HG03045 (cell line): ENCODE measurements at regions not wholly inside any gene's neighbourhood (a gene's known extent, or its start where the extent isn't known, plus 50 kb on each side); places are given as distances from the start of the nearest gene placed in this dataset.
"Not testable (repeated sequence)": the region's sequence is repeated elsewhere in the genome, so short reads cannot be mapped to it uniquely, and the experiment has no call there.

ENCODE experiments used
- ATAC-seq: cut with Tn5 transposase; IDR thresholded peaks from one replicate; pipeline ENCODE4 v1.9.1; 2021; ENCODE audit warnings: mild to moderate bottlenecking, moderate library complexity; ENCODE audit not compliant: unreplicated experiment

GRCh38 chr6:134446896-134447295 lies 129.0 kb upstream of the SGK1 start:
- no peak for ATAC-seq

DNA sequence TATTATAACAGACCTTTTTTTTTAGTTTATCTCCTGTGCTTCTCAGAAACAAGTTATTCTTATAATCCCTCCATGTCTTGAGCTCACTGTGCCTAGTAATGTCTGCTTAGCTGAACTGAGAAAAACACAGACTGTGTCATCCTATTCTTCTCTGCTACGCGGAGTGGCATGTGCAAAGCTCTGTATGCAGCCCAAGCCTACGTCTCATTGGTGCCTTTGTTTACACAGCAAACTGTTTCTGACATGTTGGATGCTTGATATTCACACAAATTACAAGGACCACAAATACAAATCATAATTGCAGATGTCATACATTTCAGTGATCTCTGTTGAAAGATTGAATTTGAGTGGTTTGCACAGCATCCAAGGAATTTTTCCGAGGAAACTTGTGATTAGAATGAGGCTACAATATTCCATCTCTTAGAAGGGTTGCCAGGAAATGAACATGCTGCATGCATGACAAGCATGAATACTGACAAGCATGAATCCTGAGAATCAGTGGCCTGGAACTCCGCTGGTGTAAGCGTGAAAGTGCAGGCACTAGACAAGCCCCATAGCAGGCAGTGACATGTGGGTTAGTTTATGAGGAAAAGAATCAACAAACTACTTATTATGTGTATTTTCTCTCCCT lies 128.4 kb upstream of the SGK1 start:
- no peak for ATAC-seq

DNA sequence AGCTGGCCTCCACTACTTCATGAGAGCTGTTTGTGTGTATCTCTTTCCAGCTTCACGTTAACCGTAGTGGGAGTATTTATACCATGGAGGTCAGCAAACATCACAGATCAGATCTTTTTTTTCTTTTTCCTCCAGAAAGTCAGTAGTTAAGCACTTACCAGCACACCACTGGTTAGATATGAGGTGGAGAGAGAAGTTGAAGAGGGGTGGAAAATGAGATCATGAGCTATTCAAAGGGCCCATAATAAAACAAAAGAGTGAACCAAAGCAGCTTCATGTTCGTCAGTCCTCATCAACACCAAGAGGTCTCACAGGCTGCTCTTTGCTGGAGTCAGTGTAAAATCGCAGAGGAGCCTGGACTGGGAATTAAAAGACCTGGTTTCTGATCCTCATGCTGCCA lies 125.1 kb upstream of the SGK1 start:
- no peak for ATAC-seq

- ATAC-seq: no peak
These were observed 124.2 kb upstream of the SGK1 start for GRCh38 chr6:134442073-134442472.

DNA sequence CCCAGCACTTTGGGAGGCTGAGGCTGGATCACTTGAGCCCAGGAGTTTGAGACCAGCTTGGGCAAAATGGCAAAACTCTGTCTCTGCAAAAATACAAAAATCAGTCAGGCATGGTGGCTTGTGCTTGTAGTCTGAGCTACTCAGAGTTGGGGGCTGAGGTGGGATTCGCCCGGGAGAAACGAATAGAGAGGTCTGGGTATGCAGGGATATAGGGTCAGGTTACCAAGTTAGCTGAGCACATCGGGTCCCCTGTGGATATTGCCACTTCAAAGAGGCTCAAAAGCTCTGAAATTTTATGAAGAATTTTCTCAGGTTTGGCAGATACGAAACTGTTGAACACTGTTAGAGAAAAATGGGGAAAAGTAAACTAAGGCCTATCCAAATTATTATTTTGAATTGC lies 120.9 kb upstream of the SGK1 start:
- ATAC-seq: no peak

- peak; percentile 42 for ATAC-seq
These were observed 119.5 kb upstream of the SGK1 start for GRCh38 chr6:134437376-134437775.

DNA sequence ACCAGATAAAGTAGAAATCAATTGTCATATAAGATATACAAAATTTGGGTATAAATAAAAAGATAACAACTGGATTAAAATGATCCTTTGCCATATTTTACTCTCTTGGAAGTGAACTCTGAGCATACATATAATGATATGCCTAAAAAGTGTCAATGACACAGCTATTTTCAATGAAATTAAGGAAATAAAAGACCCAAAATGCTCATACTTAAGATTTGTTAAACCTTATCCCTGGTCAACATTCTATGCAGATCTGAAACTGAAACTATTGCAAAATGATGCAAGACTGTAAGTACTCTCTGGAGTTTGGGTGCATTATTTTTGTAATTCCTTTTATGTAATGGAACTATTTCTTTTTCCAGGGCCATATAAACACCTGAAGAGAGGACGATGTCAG lies 119.0 kb upstream of the SGK1 start:
- no peak for ATAC-seq

DNA sequence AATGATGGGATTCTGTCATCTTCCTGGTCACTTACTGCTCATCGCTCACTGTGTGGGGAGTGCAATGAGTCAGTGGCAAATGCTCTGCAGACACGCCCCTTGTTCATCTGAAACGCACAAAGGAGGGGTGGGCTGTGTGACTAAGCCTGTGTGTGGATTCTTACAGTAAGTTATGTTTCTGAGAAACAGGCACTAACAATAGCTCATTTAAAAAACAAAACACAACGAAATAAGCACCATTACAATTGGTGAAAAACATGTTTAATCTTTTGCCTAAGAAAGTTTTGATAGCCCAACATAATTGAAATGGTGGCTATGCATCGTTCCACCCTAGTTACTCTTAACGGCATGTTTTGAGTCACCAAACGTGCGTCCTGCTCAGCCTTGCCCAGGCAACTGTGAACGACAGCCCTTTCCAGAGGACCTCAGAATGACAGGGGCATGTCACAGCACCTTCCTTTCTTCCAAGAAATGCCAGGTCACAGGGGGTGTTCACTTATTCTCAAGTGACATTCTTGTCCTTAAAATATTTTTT lies 118.4 kb upstream of the SGK1 start:
- peak; percentile 90 for ATAC-seq

- ATAC-seq: no peak
These were observed 117.9 kb upstream of the SGK1 start for GRCh38 chr6:134435814-134436280.

DNA sequence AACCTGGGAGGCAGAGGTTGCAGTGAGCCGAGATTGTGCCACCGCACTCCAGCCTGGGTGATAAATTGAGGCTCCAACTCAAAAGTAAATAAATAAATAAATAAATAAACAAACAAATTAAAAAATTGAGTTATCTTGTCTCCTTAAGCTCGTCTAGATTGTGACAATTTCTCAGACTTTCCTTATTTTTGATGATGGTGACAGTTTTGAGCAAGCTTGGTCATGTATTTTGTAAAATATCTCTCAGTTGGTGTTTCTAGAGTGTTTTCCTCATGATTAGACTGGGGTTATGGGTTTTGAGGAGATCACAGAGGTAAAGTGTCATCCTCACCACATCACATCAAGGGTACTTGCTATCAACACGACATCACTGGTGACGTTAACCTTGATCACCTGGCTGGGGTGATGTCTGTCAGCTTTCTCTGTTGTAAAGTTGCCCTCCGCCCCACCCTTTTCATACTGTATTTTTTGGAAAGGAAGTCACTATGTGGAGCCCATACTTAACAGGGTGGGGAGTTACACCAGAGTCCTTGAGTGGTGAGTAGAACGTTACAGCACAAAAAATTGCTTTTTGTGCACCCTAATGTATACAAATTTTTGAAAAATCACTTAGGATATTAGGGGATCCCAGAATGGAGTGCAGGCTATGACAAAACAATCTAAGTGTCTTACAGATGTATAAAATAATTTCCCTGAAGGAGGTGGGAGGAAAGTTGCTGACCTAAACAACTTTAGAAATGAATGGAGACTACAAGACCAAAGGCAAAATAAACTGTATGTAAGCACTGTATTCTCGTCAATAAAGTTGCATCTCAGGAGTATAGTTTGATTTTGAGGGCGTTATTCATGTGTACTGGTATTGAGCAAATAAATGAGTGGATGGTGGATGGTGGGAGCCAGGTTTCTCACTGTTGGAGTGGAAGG lies 116.4 kb upstream of the SGK1 start:
- ATAC-seq: no peak

GRCh38 chr6:134432036-134432435 lies 114.1 kb upstream of the SGK1 start:
- ATAC-seq: no peak

- no peak for ATAC-seq
These were observed 113.5 kb upstream of the SGK1 start for GRCh38 chr6:134431421-134431859.

GRCh38 chr6:134429861-134430380 lies 112.0 kb upstream of the SGK1 start:
- no peak for ATAC-seq

GRCh38 chr6:134427721-134428120 lies 109.8 kb upstream of the SGK1 start:
- no peak for ATAC-seq

DNA sequence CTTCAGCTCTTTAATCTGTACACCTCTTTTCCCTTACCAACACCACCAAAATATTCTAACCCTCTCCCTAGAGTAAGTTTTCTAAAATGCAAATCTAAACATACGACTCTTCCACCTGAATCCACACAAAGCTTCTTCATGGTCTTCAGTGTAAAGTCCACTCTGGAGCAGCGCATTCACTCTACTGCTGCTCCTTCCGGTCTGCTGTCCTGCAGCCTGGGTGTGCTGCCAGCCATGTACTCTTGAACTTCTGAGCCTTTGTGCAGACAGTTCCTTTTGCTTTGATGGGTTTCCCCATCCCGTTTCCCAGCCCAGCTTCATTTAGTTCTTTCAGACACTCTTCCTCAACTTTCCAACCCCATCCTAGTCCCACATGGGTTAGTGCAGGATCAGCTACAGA lies 108.7 kb upstream of the SGK1 start:
- no peak for ATAC-seq

DNA sequence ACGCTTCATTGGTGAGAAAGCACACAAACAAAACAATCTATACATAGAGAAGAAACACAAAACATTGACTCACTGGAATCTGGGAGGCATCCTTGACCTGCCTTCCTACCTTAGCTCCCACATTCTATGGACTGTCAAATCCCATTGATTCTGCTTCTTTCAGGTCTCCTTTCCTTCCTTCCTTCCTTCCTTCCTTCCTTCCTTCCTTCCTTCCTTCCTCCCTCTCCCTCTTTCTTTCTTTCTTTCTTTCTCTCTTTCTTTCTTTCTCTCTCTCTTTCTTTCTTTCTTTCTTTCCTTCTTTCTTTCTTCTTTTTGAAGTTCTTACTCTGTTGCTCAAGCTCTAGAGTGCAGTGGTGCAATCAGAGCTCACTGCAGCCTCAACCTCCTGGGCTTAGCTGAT lies 108.0 kb upstream of the SGK1 start:
- not testable (repeated sequence) for ATAC-seq

GRCh38 chr6:134425513-134425912 lies 107.6 kb upstream of the SGK1 start:
- no peak for ATAC-seq

DNA sequence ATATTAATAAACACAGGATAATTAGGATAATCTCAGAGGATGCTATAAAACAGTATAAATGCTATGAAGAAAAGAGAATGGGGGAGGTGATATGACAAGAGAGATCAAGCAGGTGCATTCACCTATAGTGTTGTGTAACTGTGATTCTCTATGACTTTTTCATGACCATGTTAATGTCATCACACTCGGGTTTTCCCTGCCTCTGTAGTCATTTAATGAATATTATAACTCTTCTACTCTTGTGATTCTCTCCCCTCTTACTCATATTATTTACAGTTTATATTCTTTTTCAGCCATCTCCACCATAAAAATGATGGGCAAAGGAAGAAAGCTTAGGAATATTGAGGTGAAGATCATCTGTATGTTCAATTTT lies 106.9 kb upstream of the SGK1 start:
- no peak for ATAC-seq

DNA sequence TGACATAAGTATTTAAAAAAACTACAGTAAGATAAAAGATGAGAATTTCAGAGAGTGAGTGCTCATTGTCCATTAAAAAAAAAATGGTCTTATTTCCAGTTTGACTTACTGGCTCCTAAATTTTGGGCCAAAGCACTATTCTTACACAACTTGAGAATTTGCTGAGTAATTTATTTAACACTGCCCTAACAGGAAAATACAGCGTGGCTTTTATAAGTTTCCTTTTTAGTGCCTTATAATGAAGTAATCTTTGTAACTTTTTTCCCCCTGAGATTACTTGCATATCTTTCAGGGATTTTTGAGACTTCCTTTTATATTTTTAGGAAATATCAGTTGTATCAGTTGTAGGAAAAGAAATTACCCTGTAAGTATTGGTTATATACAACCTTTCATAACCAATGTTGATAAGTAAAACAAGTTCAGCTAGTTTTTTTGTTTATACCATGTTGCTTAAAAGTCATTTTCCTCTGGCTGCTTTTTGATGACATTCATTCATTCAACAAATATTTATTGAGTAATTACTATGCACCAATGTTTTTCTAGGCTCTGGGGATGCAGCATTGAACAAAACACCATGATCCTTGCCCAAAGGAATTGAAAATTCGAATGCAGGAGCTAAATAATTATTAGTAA lies 106.4 kb upstream of the SGK1 start:
- ATAC-seq: no peak

GRCh38 chr6:134422426-134423231 lies 104.7 kb upstream of the SGK1 start:
- peak; percentile 53 for ATAC-seq
